HG02884 (cell line): ENCODE measurements at regions not wholly inside any gene's neighbourhood (a gene's known extent, or its start where the extent isn't known, plus 50 kb on each side); places are given as distances from the start of the nearest gene placed in this dataset.

Source experiments
- ATAC-seq: cut with Tn5 transposase; IDR thresholded peaks from one replicate; pipeline ENCODE4 v1.9.1; 2021; ENCODE audit warnings: mild to moderate bottlenecking, moderate library complexity; ENCODE audit not compliant: unreplicated experiment

- ATAC-seq: no peak
Observed at GRCh38 chr10:128973221-128973620, 493.8 kb upstream of the MGMT start.

- ATAC-seq: no peak
Observed at GRCh38 chr10:128976856-128977255, 490.2 kb upstream of the MGMT start.

- no peak for ATAC-seq
Observed at GRCh38 chr10:128978211-128978610, 488.8 kb upstream of the MGMT start.

- ATAC-seq: no peak
Observed at GRCh38 chr10:128979405-128979804, 487.6 kb upstream of the MGMT start.

- ATAC-seq: no peak
Observed at GRCh38 chr10:128981251-128981650, 485.8 kb upstream of the MGMT start.

GRCh38 chr10:128981881-128982615 is 485.0 kb upstream of the MGMT start:
- ATAC-seq: no peak

- ATAC-seq: no peak
Observed at GRCh38 chr10:128982616-128982915, 484.5 kb upstream of the MGMT start.

- ATAC-seq: no peak
Observed at GRCh38 chr10:128985036-128985435, 482.0 kb upstream of the MGMT start.

GRCh38 chr10:128990986-128991385 is 476.1 kb upstream of the MGMT start:
- no peak for ATAC-seq

- ATAC-seq: no peak
Observed at GRCh38 chr10:128992770-128993169, 474.3 kb upstream of the MGMT start.

GRCh38 chr10:128993443-128993842 is 473.6 kb upstream of the MGMT start:
- ATAC-seq: no peak

- no peak for ATAC-seq
Observed at GRCh38 chr10:128993911-128994538, 473.0 kb upstream of the MGMT start.

GRCh38 chr10:128994598-128995143 is 472.4 kb upstream of the MGMT start:
- no peak for ATAC-seq

GRCh38 chr10:128995676-128996075 is 471.4 kb upstream of the MGMT start:
- ATAC-seq: no peak

- ATAC-seq: no peak
Observed at GRCh38 chr10:128996092-128996491, 470.9 kb upstream of the MGMT start.

- no peak for ATAC-seq
Observed at GRCh38 chr10:128998101-128998805, 468.8 kb upstream of the MGMT start.

- no peak for ATAC-seq
Observed at GRCh38 chr10:129004398-129004797, 462.6 kb upstream of the MGMT start.

- ATAC-seq: no peak
Observed at GRCh38 chr10:129005080-129005479, 462.0 kb upstream of the MGMT start.

- ATAC-seq: no peak
Observed at GRCh38 chr10:129005804-129006203, 461.2 kb upstream of the MGMT start.

GRCh38 chr10:129018511-129018910 is 448.5 kb upstream of the MGMT start:
- no peak for ATAC-seq

- ATAC-seq: no peak
Observed at GRCh38 chr10:129020651-129021330, 446.2 kb upstream of the MGMT start.
